ENCODE measurements at regions not wholly inside any gene's neighbourhood (a gene's known extent, or its start where the extent isn't known, plus 50 kb on each side); places are given as distances from the start of the nearest gene placed in this dataset.

DNA sequence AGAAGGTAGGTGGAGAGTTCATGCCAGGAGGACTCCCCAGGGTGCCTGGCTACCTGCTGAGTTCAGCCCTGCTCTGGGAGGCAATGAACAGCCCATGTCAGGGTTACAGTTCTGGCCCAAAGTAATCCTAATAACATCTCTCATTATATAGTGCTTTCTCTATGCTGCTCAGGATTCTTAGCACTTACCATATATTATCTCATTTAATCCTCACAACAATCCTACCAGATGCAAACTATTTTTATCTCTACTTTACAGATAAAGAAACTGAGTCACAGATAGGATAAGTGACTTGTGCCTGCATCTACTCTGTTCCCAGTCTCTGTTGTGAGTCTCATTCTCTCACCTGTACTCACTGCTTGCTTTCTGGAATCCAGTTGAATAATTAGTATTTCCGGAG is 105.1 kb upstream of the NFE2L3 start:
- H3K4me3 ChIP-seq (ENCODE audit: control insufficient read depth, low read depth, low read length), result no peak overlapping the region
- DNase-seq (ENCODE audit: low read depth), result no peak
- TF ChIP-seq, protein P1, sequence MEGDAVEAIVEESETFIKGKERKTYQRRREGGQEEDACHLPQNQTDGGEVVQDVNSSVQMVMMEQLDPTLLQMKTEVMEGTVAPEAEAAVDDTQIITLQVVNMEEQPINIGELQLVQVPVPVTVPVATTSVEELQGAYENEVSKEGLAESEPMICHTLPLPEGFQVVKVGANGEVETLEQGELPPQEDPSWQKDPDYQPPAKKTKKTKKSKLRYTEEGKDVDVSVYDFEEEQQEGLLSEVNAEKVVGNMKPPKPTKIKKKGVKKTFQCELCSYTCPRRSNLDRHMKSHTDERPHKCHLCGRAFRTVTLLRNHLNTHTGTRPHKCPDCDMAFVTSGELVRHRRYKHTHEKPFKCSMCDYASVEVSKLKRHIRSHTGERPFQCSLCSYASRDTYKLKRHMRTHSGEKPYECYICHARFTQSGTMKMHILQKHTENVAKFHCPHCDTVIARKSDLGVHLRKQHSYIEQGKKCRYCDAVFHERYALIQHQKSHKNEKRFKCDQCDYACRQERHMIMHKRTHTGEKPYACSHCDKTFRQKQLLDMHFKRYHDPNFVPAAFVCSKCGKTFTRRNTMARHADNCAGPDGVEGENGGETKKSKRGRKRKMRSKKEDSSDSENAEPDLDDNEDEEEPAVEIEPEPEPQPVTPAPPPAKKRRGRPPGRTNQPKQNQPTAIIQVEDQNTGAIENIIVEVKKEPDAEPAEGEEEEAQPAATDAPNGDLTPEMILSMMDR (conservative IDR thresholded peaks at IDR 0.05; ENCODE audit: control insufficient read depth, insufficient read depth, low read depth, low read length), result no peak

DNA sequence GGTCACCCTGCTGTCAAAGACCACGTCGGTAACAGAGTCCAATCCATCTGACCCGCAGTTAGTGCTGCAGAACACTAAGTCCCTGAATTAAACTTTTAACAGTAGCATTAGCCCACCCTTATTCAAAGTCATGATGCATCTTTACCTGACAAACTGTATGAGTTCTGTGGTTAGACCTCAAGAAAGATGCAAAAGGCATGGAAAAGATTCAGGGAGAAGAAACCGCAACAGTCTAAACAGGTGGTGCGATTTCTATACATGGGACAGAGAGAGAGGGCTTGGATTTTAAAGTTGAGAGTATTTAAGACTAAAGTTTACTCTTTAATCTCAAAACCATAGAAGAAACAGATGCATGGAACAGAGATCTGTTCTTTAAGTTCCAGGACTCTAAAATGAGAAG is 103.3 kb upstream of the NFE2L3 start:
- TF ChIP-seq, protein P1 (conservative IDR thresholded peaks at IDR 0.05; ENCODE audit: control insufficient read depth, insufficient read depth, low read depth, low read length), result no peak
- DNase-seq (ENCODE audit: low read depth), result no peak
- H3K4me3 ChIP-seq (ENCODE audit: control insufficient read depth, low read depth, low read length), result no peak overlapping the region

DNA sequence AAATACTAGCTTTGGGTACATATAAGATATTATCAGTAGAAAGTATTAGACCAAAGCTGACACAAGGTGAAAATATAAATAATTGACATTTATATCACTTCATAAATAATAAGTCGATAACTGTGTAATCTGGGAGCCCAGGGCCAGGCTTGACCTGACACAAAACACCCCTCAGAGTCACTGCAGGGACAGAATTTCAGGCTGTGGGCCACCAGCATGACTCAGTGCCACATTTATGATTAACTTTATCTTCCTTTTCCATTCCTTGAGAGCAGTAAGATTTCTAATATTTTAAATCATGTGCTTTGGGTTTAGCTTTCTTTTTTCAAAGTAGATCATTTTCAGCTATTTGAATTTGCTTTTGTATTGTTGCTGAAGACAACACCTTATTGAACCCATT is 102.9 kb upstream of the NFE2L3 start:
- TF ChIP-seq, protein P1 (conservative IDR thresholded peaks at IDR 0.05; ENCODE audit: control insufficient read depth, insufficient read depth, low read depth, low read length), result no peak
- H3K4me3 ChIP-seq (ENCODE audit: control insufficient read depth, low read depth, low read length), result no peak overlapping the region
- no peak for DNase-seq (ENCODE audit: low read depth)

DNA sequence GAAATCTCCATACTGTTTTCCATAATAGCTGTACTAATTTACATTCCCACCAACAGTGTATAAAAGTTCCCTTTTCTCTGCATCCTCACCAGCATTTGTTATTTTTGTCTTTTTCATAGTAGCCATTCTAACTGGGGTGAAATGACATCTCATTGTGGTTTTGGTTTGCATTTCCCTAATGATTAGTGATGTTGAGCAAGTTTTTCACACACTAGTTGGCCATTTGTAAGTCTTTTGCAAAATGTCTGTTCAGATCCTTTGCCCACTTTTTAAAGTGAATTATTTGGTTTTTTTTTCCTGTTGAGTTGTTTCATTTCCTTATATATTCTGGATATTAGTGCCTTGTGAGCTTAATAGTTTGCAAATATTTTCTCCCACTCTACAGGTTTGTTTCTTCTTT is 101.0 kb upstream of the NFE2L3 start:
- H3K4me3 ChIP-seq (ENCODE audit: control insufficient read depth, low read depth, low read length), result no peak overlapping the region
- TF ChIP-seq, protein P1 (conservative IDR thresholded peaks at IDR 0.05; ENCODE audit: control insufficient read depth, insufficient read depth, low read depth, low read length), result no peak
- no peak for DNase-seq (ENCODE audit: low read depth)

DNA sequence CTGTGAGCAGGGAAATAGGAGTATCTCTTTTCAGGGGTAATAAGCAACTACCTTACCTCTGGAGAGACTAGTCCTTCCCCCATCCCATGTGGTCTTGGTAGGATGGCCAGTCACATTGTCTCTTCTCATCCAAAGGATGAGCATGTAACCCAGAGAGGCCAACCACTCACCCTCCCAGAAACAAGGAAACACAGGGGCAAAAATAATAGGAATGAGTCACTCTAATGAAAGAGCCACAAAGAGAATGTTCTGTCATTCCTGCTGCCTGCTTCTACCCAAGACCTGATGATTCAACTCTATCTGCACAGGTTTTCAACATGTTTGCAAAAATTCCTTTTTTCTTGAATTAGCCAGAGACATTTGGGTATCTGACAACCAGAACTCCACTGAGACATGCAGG is 99.3 kb upstream of the NFE2L3 start:
- TF ChIP-seq, protein P1 (conservative IDR thresholded peaks at IDR 0.05; ENCODE audit: control insufficient read depth, insufficient read depth, low read depth, low read length), result no peak
- H3K4me3 ChIP-seq (ENCODE audit: control insufficient read depth, low read depth, low read length), result no peak overlapping the region
- peak; percentile 43 for DNase-seq (ENCODE audit: low read depth)

DNA sequence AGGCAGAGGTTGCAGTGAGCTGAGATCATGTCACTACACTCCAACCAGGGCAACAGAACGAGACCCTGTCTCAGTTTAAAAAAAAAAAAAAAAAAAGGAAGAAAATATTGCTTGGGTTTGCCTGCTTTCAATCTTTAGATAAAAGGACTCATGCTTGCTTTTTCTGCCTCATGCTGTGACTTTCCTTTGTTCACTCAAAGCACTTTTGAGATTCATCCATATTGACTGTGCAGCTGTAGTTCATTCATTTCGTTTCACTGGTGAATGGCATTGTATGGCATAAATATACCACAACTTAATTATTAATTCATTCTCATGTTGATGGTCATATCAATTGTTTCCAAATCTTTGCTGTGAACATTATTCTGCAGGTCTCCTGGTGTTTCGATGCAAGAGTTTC is 97.6 kb upstream of the NFE2L3 start:
- TF ChIP-seq, protein P1 (conservative IDR thresholded peaks at IDR 0.05; ENCODE audit: control insufficient read depth, insufficient read depth, low read depth, low read length), result no peak
- no peak overlapping the region for H3K4me3 ChIP-seq (ENCODE audit: control insufficient read depth, low read depth, low read length)
- DNase-seq (ENCODE audit: low read depth), result no peak

DNA sequence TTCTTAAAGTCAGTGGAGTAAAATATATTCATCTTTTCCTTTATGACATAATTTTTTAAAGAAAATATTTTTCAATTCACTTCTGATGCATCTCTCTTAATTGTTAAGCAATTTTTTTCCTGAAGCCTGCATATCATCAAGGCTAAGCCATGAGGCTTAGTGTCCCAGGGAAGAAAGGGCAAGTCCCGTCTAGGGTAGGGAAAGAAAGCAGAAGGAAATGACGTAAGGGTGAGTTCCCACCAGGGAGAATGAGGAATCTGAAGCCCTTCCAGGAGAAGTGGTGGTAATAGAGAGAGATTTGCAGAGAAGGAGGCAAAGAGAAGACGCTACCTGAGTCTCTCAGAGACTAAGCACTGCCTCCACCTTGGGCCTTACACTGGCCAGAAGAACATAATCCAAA is 96.8 kb upstream of the NFE2L3 start:
- TF ChIP-seq, protein P1 (conservative IDR thresholded peaks at IDR 0.05; ENCODE audit: control insufficient read depth, insufficient read depth, low read depth, low read length), result no peak
- no peak overlapping the region for H3K4me3 ChIP-seq (ENCODE audit: control insufficient read depth, low read depth, low read length)
- DNase-seq (ENCODE audit: low read depth), result no peak
